IMR-90 (cell line): ENCODE measurements at regions not wholly inside any gene's neighbourhood (a gene's known extent, or its start where the extent isn't known, plus 50 kb on each side); places are given as distances from the start of the nearest gene placed in this dataset.

ENCODE experiments used
- ATAC-seq: fragments of 200-7000 bp; cut with Tn5 transposase; 2 replicates; pipeline ENCODE4 v1.9.1; 2020; ENCODE audit warnings: low read depth, mild to moderate bottlenecking, moderate library complexity
- BruUV-seq: library from RNA; stranded (reverse); fragments of 400-500 nt; replicated peaks from 2 replicates; lab custom pipeline; 2021; lab: Mats Ljungman, UMichigan
- CTCF ChIA-PET: fragments of 300-600 bp; formaldehyde crosslinking; extraction: SDS; loops from one replicate; lab custom pipeline; 2021; ENCODE audit warnings: antibody characterized with exemption; lab: Yijun Ruan, JAX
- POLR2A ChIA-PET: fragments of 300-600 bp; sonication (Branson Sonifier 250); formaldehyde crosslinking; loops from one replicate; lab custom pipeline; 2022; ENCODE audit warnings: antibody characterized with exemption; ENCODE audit not compliant: unreplicated experiment; lab: Charles Lee
- DNase-seq: peaks from one replicate; pipeline ENCODE4 v3.0.0; 2013
- H2AFZ ChIP-seq: replicated peaks from 2 replicates; pipeline ENCODE3; 2013; ENCODE audit warnings: low read length, mild to moderate bottlenecking; ENCODE audit not compliant: poor library complexity
- H2AK5ac ChIP-seq: 2 replicates; pipeline ENCODE4 v1.6.1; 2013; ENCODE audit warnings: low read depth, low read length, inconsistent platforms
- H2AK9ac ChIP-seq: replicated peaks from 2 replicates; pipeline ENCODE3; 2013; ENCODE audit warnings: mild to moderate bottlenecking, low read depth, low read length, moderate library complexity; ENCODE audit not compliant: poor library complexity
- H2BK120ac ChIP-seq: 2 replicates; pipeline ENCODE4 v1.6.1; 2013; ENCODE audit warnings: low read depth, low read length, inconsistent platforms
- H2BK15ac ChIP-seq: 3 replicates; pipeline ENCODE4 v1.6.1; 2013; ENCODE audit warnings: low read depth, low read length, inconsistent platforms
- H2BK20ac ChIP-seq: 2 replicates; pipeline ENCODE4 v1.6.1; 2013; ENCODE audit warnings: low read depth, mild to moderate bottlenecking, inconsistent platforms, low read length, moderate library complexity
- H2BK5ac ChIP-seq: 2 replicates; pipeline ENCODE4 v1.6.1; 2013; ENCODE audit warnings: mild to moderate bottlenecking, low read depth, low read length, inconsistent platforms; ENCODE audit not compliant: poor library complexity, severe bottlenecking
- H3K14ac ChIP-seq: replicated peaks from 2 replicates; pipeline ENCODE4 v1.6.1; 2013; ENCODE audit warnings: low read depth, low read length, inconsistent platforms
- H3K18ac ChIP-seq: 2 replicates; pipeline ENCODE4 v1.6.1; 2013; ENCODE audit warnings: low read depth, low read length, control low read depth
- H3K23ac ChIP-seq: 2 replicates; pipeline ENCODE4 v1.6.1; 2013; ENCODE audit warnings: low read depth, low read length, inconsistent platforms
- H3K27ac ChIP-seq: 2 replicates; pipeline ENCODE4 v1.5.1; 2013; ENCODE audit warnings: mild to moderate bottlenecking, control low read depth, low read length; ENCODE audit not compliant: insufficient read depth
- H3K27me3 ChIP-seq: 2 replicates; pipeline ENCODE4 v1.6.1; 2013; ENCODE audit warnings: low read length; ENCODE audit not compliant: control insufficient read depth, insufficient read depth
- H3K36me3 ChIP-seq: 2 replicates; pipeline ENCODE4 v1.6.1; 2013; ENCODE audit warnings: low read length, mixed read lengths; ENCODE audit not compliant: control insufficient read depth, insufficient read depth
- H3K4ac ChIP-seq: 2 replicates; pipeline ENCODE4 v1.6.1; 2013; ENCODE audit warnings: low read depth, low read length, inconsistent platforms
- H3K4me1 ChIP-seq: 2 replicates; pipeline ENCODE4 v1.6.1; 2013; ENCODE audit warnings: low read length, mixed read lengths; ENCODE audit not compliant: control insufficient read depth, insufficient read depth
- H3K4me2 ChIP-seq: 2 replicates; pipeline ENCODE4 v1.6.1; 2013; ENCODE audit warnings: low read depth, mild to moderate bottlenecking, control low read depth, low read length, moderate library complexity
- H3K4me3 ChIP-seq: 2 replicates; pipeline ENCODE4 v1.5.1; 2013; ENCODE audit warnings: low read depth, mild to moderate bottlenecking, control low read depth, low read length, moderate library complexity; ENCODE audit not compliant: insufficient read depth
- H3K56ac ChIP-seq: 2 replicates; pipeline ENCODE4 v1.6.1; 2013; ENCODE audit warnings: low read length, inconsistent platforms; ENCODE audit not compliant: insufficient read depth; ENCODE audit errors: extremely low read depth
- H3K79me1 ChIP-seq, 2 experiments: 2 replicates each; pipeline ENCODE4 v1.6.1; 2013; ENCODE audit warnings: low read length in 2 of 2, inconsistent platforms in 1 of 2, low read depth in 1 of 2
- H3K9ac ChIP-seq: 2 replicates; pipeline ENCODE4 v1.6.1; 2013; ENCODE audit warnings: low read depth, low read length, control low read depth
- H3K9me1 ChIP-seq: 2 replicates; pipeline ENCODE4 v1.6.1; 2013; ENCODE audit warnings: low read length, inconsistent platforms; ENCODE audit not compliant: insufficient read depth
- H3K9me3 ChIP-seq: 2 replicates; pipeline ENCODE4 v1.6.1; 2013; ENCODE audit warnings: low read length; ENCODE audit not compliant: control insufficient read depth, insufficient read depth
- H4K20me1 ChIP-seq: 2 replicates; pipeline ENCODE4 v1.6.1; 2013; ENCODE audit warnings: low read length, inconsistent platforms; ENCODE audit not compliant: insufficient read depth
- H4K5ac ChIP-seq: 2 replicates; pipeline ENCODE4 v1.6.1; 2013; ENCODE audit warnings: mild to moderate bottlenecking, low read depth, low read length, control low read depth
- H4K8ac ChIP-seq, 2 experiments: 2 replicates each; pipeline ENCODE4 v1.6.1; 2013; ENCODE audit warnings: low read depth in 2 of 2, low read length in 2 of 2, control low read depth in 1 of 2, inconsistent platforms in 1 of 2
- H4K91ac ChIP-seq: 2 replicates; pipeline ENCODE4 v1.6.1; 2013; ENCODE audit warnings: low read depth, low read length, inconsistent platforms; ENCODE audit not compliant: insufficient read depth
- BHLHE40 ChIP-seq: fragments of 150-350 bp; IDR thresholded peaks from 2 replicates; pipeline ENCODE4 v1.6.1; 2016; ENCODE audit warnings: mild to moderate bottlenecking, low read depth, low read length
- CEBPB ChIP-seq: IDR thresholded peaks from 2 replicates; pipeline ENCODE4 v1.6.1; 2012; ENCODE audit warnings: low read depth, low read length, improper control_type of control experiment
- CTCF ChIP-seq: conservative IDR thresholded peaks from 2 replicates; pipeline ENCODE4 v1.5.1; 2012; ENCODE audit warnings: mild to moderate bottlenecking, low read depth, low read length, improper control_type of control experiment
- ELK1 ChIP-seq: fragments of 150-350 bp; IDR thresholded peaks from 2 replicates; pipeline ENCODE4 v1.6.1; 2016; ENCODE audit warnings: low read depth, mild to moderate bottlenecking, low read length, moderate library complexity, borderline replicate concordance
- FOS ChIP-seq: fragments of 150-350 bp; IDR thresholded peaks from 2 replicates; pipeline ENCODE4 v1.6.1; 2016; ENCODE audit warnings: low read depth, low read length
- MAFK ChIP-seq: IDR thresholded peaks from 2 replicates; pipeline ENCODE4 v1.6.1; 2012; ENCODE audit warnings: low read depth, low read length, improper control_type of control experiment
- NFE2L2 ChIP-seq: fragments of 150-350 bp; IDR thresholded peaks from 2 replicates; pipeline ENCODE4 v1.6.1; 2016; ENCODE audit warnings: low read depth, mild to moderate bottlenecking, low read length
- POLR2A ChIP-seq: IDR thresholded peaks from 2 replicates; pipeline ENCODE4 v1.6.1; 2012; ENCODE audit warnings: mild to moderate bottlenecking, low read depth, low read length
- RCOR1 ChIP-seq: IDR thresholded peaks from 2 replicates; pipeline ENCODE4 v1.6.1; 2012; ENCODE audit warnings: mild to moderate bottlenecking, low read length, improper control_type of control experiment; ENCODE audit not compliant: insufficient replicate concordance
- RFX5 ChIP-seq: IDR thresholded peaks from 2 replicates; pipeline ENCODE4 v1.8.0; 2012; ENCODE audit warnings: low read depth, mild to moderate bottlenecking, low read length, moderate library complexity
- SMC3 ChIP-seq: fragments of 150-350 bp; IDR thresholded peaks from 2 replicates; pipeline ENCODE4 v1.6.1; 2016; ENCODE audit warnings: low read depth, mild to moderate bottlenecking, antibody characterized with exemption, low read length, moderate library complexity
- USF2 ChIP-seq: fragments of 150-350 bp; IDR thresholded peaks from 2 replicates; pipeline ENCODE4 v1.6.1; 2017; ENCODE audit warnings: mild to moderate bottlenecking, antibody characterized with exemption, low read length, low read depth
- WGBS, 2 experiments: methylation state at CpG; one replicate each; pipeline versions ENCODE4 v1.1.5 to v1.1.7; 2013; ENCODE audit warnings: missing lambda C conversion rate in 2 of 2; ENCODE audit not compliant: insufficient read length in 1 of 2; ENCODE audit errors: extremely low coverage in 2 of 2; 5-methylcytosine and 5-hydroxymethylcytosine counted together
- dilution Hi-C: fragments of 300-500 bp; cut with HindIII; formaldehyde crosslinking; loops from one replicate; pipeline ENCODE4 v1.14.3; 2018; ENCODE audit warnings: low sequenced_read_pairs; ENCODE audit not compliant: unreplicated experiment
- in situ Hi-C: fragments of 300-500 bp; cut with MboI; formaldehyde crosslinking; loops from 3 replicates; pipeline ENCODE4 v1.14.3; 2019; ENCODE audit warnings: low sequenced_read_pairs, inconsistent platforms, mixed read lengths
- intact Hi-C: fragments of 100-400 bp; cut with micrococcal nuclease; formaldehyde crosslinking; loops from 2 replicates; pipeline ENCODE4 v1.10.0; 2022

- no peak overlapping the region for H3K4me3 ChIP-seq
- CTCF ChIA-PET = no interaction called here
- no CpG with 5 or more reads among the region's 2 CpGs for WGBS, 2 experiments
These were observed 724.4 kb downstream of the TLE1 start for GRCh38 chr9:80964914-80965313.

More at GRCh38 chr9:80964914-80965313, 724.4 kb downstream of the TLE1 start:
- in situ Hi-C loops = no loop called here
- dilution Hi-C loops = no loop called here
- H3K27me3 ChIP-seq = no peaks in the 10 kb centered on the region
- H3K9me3 ChIP-seq = no peaks in the 10 kb centered on the region
- H3K18ac ChIP-seq = no peak overlapping the region
- no peak overlapping the region for H4K5ac ChIP-seq
- H2BK20ac ChIP-seq = no peak overlapping the region
- DNase-seq = no peak
- H3K4me1 ChIP-seq = no peaks in the 10 kb centered on the region
- no peaks in the 10 kb centered on the region for H3K9me1 ChIP-seq
- H2AFZ ChIP-seq = no peak overlapping the region
- no peak overlapping the region for H4K8ac ChIP-seq
- no TSS peak for BruUV-seq
- no peaks in the 10 kb centered on the region for H4K20me1 ChIP-seq
- no peak overlapping the region for H2BK15ac ChIP-seq
- H2BK120ac ChIP-seq = no peak overlapping the region
- H3K23ac ChIP-seq = no peak overlapping the region
- H3K9ac ChIP-seq = no peak overlapping the region
- H2AK5ac ChIP-seq = no peak overlapping the region
- H3K4me2 ChIP-seq = no peak overlapping the region
- H4K91ac ChIP-seq = no peak overlapping the region
- H3K36me3 ChIP-seq = no peaks in the 10 kb centered on the region
- no peak overlapping the region for H2BK5ac ChIP-seq
- no peak overlapping the region for H3K4ac ChIP-seq
- no peaks in the 10 kb centered on the region for H3K79me1 ChIP-seq
- H3K56ac ChIP-seq = no peak overlapping the region
- no peak for TF ChIP-seq NFE2L2
- TF ChIP-seq CTCF = no peak
- no peak for TF ChIP-seq ELK1
- no peak for TF ChIP-seq RFX5
- no peak for TF ChIP-seq USF2
- TF ChIP-seq SMC3 = no peak
- TF ChIP-seq FOS = no peak
- no peak for TF ChIP-seq BHLHE40
- no peak for TF ChIP-seq CEBPB
- TF ChIP-seq RCOR1 = no peak
- no peak for TF ChIP-seq POLR2A
- no peak for TF ChIP-seq MAFK
- ATAC-seq = no peak
- POLR2A ChIA-PET = no interaction called here
- intact Hi-C loops = no loop called here
- no peak overlapping the region for H3K27ac ChIP-seq
- H2AK9ac ChIP-seq = no peak overlapping the region
- no peak overlapping the region for H3K14ac ChIP-seq
